ENCODE measurements at regions not wholly inside any gene's neighbourhood (a gene's known extent, or its start where the extent isn't known, plus 50 kb on each side); places are given as distances from the start of the nearest gene placed in this dataset.

DNA sequence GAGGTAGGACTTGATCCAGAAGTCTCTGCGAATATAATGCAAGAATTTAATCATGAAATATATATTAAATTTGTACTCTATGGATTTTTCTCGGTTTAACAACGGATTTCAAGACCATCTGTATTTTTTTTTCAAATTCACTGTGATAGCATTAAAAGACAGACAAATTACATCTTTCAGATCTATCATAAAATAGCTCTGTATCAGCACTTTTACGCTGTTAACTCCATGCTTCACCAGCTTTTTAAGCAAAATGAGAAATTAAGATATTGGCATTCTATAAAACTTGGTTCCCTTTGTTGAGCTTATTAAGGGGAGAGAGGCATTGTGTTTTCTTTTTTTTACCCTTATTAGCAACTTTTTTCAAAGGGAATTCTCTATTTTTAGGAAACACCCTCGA is 1377.6 kb upstream of the NXPH2 start:
- TF ChIP-seq, protein P1, sequence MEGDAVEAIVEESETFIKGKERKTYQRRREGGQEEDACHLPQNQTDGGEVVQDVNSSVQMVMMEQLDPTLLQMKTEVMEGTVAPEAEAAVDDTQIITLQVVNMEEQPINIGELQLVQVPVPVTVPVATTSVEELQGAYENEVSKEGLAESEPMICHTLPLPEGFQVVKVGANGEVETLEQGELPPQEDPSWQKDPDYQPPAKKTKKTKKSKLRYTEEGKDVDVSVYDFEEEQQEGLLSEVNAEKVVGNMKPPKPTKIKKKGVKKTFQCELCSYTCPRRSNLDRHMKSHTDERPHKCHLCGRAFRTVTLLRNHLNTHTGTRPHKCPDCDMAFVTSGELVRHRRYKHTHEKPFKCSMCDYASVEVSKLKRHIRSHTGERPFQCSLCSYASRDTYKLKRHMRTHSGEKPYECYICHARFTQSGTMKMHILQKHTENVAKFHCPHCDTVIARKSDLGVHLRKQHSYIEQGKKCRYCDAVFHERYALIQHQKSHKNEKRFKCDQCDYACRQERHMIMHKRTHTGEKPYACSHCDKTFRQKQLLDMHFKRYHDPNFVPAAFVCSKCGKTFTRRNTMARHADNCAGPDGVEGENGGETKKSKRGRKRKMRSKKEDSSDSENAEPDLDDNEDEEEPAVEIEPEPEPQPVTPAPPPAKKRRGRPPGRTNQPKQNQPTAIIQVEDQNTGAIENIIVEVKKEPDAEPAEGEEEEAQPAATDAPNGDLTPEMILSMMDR (optimal IDR thresholded peaks at IDR 0.05 in 1 of 3, IDR thresholded peaks at IDR 0.05 in 1 of 3, conservative IDR thresholded peaks at IDR 0.05 in 1 of 3; ENCODE audit: extremely low read depth in 1 of 3, insufficient read depth in 2 of 3, low read length in 3 of 3) = no peak
- TF ChIP-seq EZH2 (IDR thresholded peaks at IDR 0.05; ENCODE audit: low read length) = no peak
